SK-N-SH treated with all-trans-retinoic acid at 6 μM for 48 hours (cell line): ENCODE measurements at regions not wholly inside any gene's neighbourhood (a gene's known extent, or its start where the extent isn't known, plus 50 kb on each side); places are given as distances from the start of the nearest gene placed in this dataset.

Source experiments
- ATAC-seq: fragments of 200-7000 bp; cut with Tn5 transposase; 3 replicates; pipeline ENCODE4 v1.9.1; 2020; ENCODE audit warnings: mild to moderate bottlenecking, moderate library complexity
- ARNTL ChIP-seq: fragments of 450-650 bp; formaldehyde crosslinking; IDR thresholded peaks from 2 replicates; pipeline ENCODE4 v1.5.0; 2020; ENCODE audit warnings: low read depth, mild to moderate bottlenecking, moderate library complexity, borderline replicate concordance
- BACH2 ChIP-seq: fragments of 250-450 bp; sonication (Bioruptor Pico); IDR thresholded peaks from 2 replicates; pipeline ENCODE4 v1.9.0; 2021; ENCODE audit warnings: mild to moderate bottlenecking, borderline replicate concordance
- CSDC2 ChIP-seq: fragments of 250-450 bp; sonication (Bioruptor Pico); IDR thresholded peaks from 2 replicates; pipeline ENCODE4 v1.5.0; 2020; ENCODE audit warnings: mild to moderate bottlenecking, moderate library complexity
- GLIS3 ChIP-seq: fragments of 250-450 bp; sonication (Bioruptor Pico); IDR thresholded peaks from 2 replicates; pipeline ENCODE4 v1.5.0; 2020; ENCODE audit warnings: mild to moderate bottlenecking, moderate library complexity
- ISL1 ChIP-seq: fragments of 250-450 bp; sonication (Bioruptor Pico); IDR thresholded peaks from 2 replicates; pipeline ENCODE4 v2.1.2; 2022; ENCODE audit warnings: mild to moderate bottlenecking, moderate library complexity
- OSR1 ChIP-seq: fragments of 250-450 bp; sonication (Bioruptor Pico); IDR thresholded peaks from 2 replicates; pipeline ENCODE4 v1.8.0; 2022; ENCODE audit warnings: moderate library complexity, mild to moderate bottlenecking, inconsistent platforms
- PPARA ChIP-seq: fragments of 250-450 bp; sonication (Bioruptor Pico); IDR thresholded peaks from 2 replicates; pipeline ENCODE4 v1.5.0; 2020; ENCODE audit warnings: mild to moderate bottlenecking, borderline replicate concordance
- RARB ChIP-seq: fragments of 250-450 bp; sonication (Bioruptor Pico); IDR thresholded peaks from 2 replicates; pipeline ENCODE4 v1.8.0; 2021; ENCODE audit warnings: mild to moderate bottlenecking, moderate library complexity
- SNAI2 ChIP-seq: fragments of 250-450 bp; sonication (Bioruptor Pico); IDR thresholded peaks from 2 replicates; pipeline ENCODE4 v1.5.0; 2020; ENCODE audit warnings: mild to moderate bottlenecking, moderate library complexity
- TCF4 ChIP-seq: fragments of 250-450 bp; sonication (Bioruptor Pico); IDR thresholded peaks from 2 replicates; pipeline ENCODE4 v1.8.0; 2021; ENCODE audit warnings: mild to moderate bottlenecking, moderate library complexity, borderline replicate concordance
- TOX ChIP-seq: fragments of 250-450 bp; sonication (Bioruptor Pico); IDR thresholded peaks from 2 replicates; pipeline ENCODE4 v1.8.0; 2021; ENCODE audit warnings: mild to moderate bottlenecking, moderate library complexity, borderline replicate concordance
- ZC3H10 ChIP-seq: fragments of 250-450 bp; sonication (Bioruptor Pico); IDR thresholded peaks from 2 replicates; pipeline ENCODE4 v1.5.1; 2021; ENCODE audit warnings: mild to moderate bottlenecking, moderate library complexity
- ZFP3 ChIP-seq: fragments of 250-450 bp; sonication (Bioruptor Pico); IDR thresholded peaks from 2 replicates; pipeline ENCODE4 v1.5.0; 2020; ENCODE audit warnings: mild to moderate bottlenecking, moderate library complexity
- ZFP30 ChIP-seq: fragments of 450-650 bp; formaldehyde crosslinking; IDR thresholded peaks from 2 replicates; pipeline ENCODE4 v1.5.0; 2022; ENCODE audit warnings: mild to moderate bottlenecking, moderate library complexity
- ZNF565 ChIP-seq: fragments of 450-650 bp; formaldehyde crosslinking; conservative IDR thresholded peaks from 2 replicates; pipeline ENCODE4 v1.5.0; 2020; ENCODE audit warnings: low read depth, mild to moderate bottlenecking, moderate library complexity
- ZNF70 ChIP-seq: fragments of 450-650 bp; formaldehyde crosslinking; IDR thresholded peaks from 2 replicates; pipeline ENCODE4 v1.5.0; 2020; ENCODE audit warnings: mild to moderate bottlenecking, moderate library complexity
- ZNF8 ChIP-seq: fragments of 450-650 bp; formaldehyde crosslinking; IDR thresholded peaks from 2 replicates; pipeline ENCODE4 v1.5.0; 2020; ENCODE audit warnings: mild to moderate bottlenecking, moderate library complexity
- TF ChIP-seq, protein P1 (sequence below): fragments of 250-450 bp; sonication (Bioruptor Pico); IDR thresholded peaks from 2 replicates; pipeline ENCODE4 v1.5.1; 2021; ENCODE audit warnings: mild to moderate bottlenecking, moderate library complexity
- TF ChIP-seq, protein P2 (sequence below): fragments of 250-450 bp; sonication (Bioruptor Pico); IDR thresholded peaks from 2 replicates; pipeline ENCODE4 v1.5.1; 2020; ENCODE audit warnings: low read depth, mild to moderate bottlenecking, moderate library complexity
- TF ChIP-seq, protein P3 (sequence below): fragments of 250-450 bp; sonication (Bioruptor Pico); IDR thresholded peaks from 2 replicates; pipeline ENCODE4 v1.5.0; 2020; ENCODE audit warnings: mild to moderate bottlenecking, moderate library complexity
- TF ChIP-seq, protein P4 (sequence below): fragments of 250-450 bp; sonication (Bioruptor Pico); IDR thresholded peaks from 2 replicates; pipeline ENCODE4 v1.8.0; 2020; ENCODE audit warnings: mild to moderate bottlenecking, moderate library complexity, borderline replicate concordance

DNA sequence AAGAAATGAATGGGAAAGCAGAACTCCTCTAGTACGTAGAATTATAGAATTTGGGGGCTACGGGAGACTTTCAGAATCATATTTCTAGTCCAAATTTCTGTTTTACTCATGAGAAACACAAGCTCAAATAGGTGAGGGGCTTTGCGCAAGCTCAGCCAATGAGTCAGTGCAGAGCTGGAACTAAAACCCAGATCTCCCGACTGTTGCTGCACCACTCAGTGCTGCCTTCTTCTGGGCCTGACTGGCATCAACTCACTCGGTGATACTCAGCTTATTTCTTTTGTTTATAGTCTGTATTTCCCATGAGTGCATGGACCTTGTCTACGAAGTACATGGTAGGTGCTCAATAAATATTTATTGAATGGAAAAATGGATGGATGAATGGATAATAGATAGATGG, 280.2 kb downstream of the CDK5RAP2 start (continued):
- TF ChIP-seq, protein P1, sequence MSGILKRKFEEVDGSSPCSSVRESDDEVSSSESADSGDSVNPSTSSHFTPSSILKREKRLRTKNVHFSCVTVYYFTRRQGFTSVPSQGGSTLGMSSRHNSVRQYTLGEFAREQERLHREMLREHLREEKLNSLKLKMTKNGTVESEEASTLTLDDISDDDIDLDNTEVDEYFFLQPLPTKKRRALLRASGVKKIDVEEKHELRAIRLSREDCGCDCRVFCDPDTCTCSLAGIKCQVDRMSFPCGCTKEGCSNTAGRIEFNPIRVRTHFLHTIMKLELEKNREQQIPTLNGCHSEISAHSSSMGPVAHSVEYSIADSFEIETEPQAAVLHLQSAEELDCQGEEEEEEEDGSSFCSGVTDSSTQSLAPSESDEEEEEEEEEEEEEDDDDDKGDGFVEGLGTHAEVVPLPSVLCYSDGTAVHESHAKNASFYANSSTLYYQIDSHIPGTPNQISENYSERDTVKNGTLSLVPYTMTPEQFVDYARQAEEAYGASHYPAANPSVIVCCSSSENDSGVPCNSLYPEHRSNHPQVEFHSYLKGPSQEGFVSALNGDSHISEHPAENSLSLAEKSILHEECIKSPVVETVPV (CRISPR knock-in tag), result no peak
- no peak for TF ChIP-seq ZFP30 (CRISPR knock-in tag)

DNA sequence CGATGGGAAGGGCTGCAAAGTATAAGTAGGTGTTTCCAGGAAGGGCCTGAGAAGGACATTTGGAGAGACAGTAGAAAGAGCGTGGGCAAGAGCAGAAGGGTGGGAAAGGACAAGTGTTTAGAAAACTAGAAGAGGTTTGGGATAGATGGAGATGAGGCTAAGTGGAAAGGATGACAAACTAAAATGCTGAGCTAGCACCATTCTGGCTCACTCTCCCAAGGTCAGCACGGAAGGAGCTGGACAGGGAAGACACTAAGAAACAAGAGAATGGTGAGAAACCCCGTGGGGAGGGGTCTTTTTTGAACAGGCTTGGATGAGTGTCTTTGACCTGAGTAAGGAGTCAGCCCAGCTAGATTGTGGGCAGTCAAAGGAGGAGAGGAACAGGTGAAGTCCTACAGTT, 286.0 kb downstream of the CDK5RAP2 start:
- ATAC-seq, result no peak
- TF ChIP-seq, protein P1 (CRISPR knock-in tag), result no peak
- TF ChIP-seq CSDC2 (no peak), PPARA (CRISPR knock-in tag) (no peak)

DNA sequence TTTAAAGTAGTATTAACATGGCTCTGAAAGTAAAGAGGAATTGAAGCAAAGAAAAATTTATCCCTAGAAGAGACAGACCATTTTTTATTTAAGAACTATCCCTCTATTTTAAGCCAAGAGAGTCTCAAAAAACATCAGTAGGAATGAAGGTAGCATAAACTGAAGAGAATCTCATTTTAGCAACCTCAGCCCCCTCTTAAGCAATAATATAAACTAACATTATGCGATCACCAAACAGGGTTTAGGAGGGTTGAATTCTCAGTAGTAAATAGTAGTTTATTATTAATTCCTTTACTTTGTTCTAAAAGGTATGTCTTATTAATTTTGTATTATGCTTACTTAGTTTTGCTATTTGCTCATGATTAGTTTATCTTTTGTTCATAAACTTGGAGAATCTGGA, 287.4 kb downstream of the CDK5RAP2 start:
- no peak for ATAC-seq
- TF ChIP-seq, protein P1 (CRISPR knock-in tag), result no peak
- TF ChIP-seq ZNF70 (CRISPR knock-in tag) (no peak), ARNTL (no peak), PPARA (CRISPR knock-in tag) (no peak), ZC3H10 (no peak), ZFP3 (CRISPR knock-in tag) (no peak), BACH2 (CRISPR knock-in tag) (no peak), SNAI2 (CRISPR knock-in tag) (no peak), OSR1 (CRISPR knock-in tag) (no peak), ISL1 (CRISPR knock-in tag) (no peak), TCF4 (no peak), ZFP30 (CRISPR knock-in tag) (no peak), ZNF565 (no peak), CSDC2 (no peak), TOX (no peak)
- TF ChIP-seq, protein P2, sequence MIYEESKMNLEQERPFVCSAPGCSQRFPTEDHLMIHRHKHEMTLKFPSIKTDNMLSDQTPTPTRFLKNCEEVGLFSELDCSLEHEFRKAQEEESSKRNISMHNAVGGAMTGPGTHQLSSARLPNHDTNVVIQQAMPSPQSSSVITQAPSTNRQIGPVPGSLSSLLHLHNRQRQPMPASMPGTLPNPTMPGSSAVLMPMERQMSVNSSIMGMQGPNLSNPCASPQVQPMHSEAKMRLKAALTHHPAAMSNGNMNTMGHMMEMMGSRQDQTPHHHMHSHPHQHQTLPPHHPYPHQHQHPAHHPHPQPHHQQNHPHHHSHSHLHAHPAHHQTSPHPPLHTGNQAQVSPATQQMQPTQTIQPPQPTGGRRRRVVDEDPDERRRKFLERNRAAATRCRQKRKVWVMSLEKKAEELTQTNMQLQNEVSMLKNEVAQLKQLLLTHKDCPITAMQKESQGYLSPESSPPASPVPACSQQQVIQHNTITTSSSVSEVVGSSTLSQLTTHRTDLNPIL, result no peak

DNA sequence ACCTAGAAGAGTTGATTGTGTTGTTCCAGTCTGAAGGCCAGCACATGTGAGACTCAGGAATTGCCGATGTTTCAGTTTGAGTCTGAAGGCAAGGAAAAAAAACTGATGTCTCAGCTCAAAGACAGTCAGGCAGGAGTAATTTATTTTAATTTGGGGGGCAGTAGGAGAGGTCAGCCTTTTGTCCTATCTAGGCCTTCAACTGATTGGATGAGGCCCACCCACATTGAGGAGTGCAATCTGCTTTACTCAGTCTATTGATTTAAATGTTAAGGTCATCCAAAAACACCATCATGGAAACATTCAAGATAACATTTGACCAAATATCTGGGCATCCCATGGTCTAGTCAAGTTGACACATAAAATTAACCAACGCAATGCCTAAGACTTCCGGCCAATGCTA, 288.9 kb downstream of the CDK5RAP2 start:
- no peak for ATAC-seq
- TF ChIP-seq PPARA (CRISPR knock-in tag) (no peak), ZNF565 (no peak), ZFP30 (CRISPR knock-in tag) (no peak), ZNF70 (CRISPR knock-in tag) (no peak), ISL1 (CRISPR knock-in tag) (no peak), OSR1 (CRISPR knock-in tag) (no peak), ZFP3 (CRISPR knock-in tag) (no peak), ZNF8 (CRISPR knock-in tag) (no peak), GLIS3 (CRISPR knock-in tag) (no peak), ARNTL (no peak), BACH2 (CRISPR knock-in tag) (no peak), CSDC2 (no peak), TCF4 (no peak), RARB (no peak)
- TF ChIP-seq, protein P2, result no peak
- TF ChIP-seq, protein P3, sequence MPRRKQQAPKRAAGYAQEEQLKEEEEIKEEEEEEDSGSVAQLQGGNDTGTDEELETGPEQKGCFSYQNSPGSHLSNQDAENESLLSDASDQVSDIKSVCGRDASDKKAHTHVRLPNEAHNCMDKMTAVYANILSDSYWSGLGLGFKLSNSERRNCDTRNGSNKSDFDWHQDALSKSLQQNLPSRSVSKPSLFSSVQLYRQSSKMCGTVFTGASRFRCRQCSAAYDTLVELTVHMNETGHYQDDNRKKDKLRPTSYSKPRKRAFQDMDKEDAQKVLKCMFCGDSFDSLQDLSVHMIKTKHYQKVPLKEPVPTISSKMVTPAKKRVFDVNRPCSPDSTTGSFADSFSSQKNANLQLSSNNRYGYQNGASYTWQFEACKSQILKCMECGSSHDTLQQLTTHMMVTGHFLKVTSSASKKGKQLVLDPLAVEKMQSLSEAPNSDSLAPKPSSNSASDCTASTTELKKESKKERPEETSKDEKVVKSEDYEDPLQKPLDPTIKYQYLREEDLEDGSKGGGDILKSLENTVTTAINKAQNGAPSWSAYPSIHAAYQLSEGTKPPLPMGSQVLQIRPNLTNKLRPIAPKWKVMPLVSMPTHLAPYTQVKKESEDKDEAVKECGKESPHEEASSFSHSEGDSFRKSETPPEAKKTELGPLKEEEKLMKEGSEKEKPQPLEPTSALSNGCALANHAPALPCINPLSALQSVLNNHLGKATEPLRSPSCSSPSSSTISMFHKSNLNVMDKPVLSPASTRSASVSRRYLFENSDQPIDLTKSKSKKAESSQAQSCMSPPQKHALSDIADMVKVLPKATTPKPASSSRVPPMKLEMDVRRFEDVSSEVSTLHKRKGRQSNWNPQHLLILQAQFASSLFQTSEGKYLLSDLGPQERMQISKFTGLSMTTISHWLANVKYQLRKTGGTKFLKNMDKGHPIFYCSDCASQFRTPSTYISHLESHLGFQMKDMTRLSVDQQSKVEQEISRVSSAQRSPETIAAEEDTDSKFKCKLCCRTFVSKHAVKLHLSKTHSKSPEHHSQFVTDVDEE (CRISPR knock-in tag), result no peak
- TF ChIP-seq, protein P1 (CRISPR knock-in tag), result no peak
- TF ChIP-seq, protein P4, sequence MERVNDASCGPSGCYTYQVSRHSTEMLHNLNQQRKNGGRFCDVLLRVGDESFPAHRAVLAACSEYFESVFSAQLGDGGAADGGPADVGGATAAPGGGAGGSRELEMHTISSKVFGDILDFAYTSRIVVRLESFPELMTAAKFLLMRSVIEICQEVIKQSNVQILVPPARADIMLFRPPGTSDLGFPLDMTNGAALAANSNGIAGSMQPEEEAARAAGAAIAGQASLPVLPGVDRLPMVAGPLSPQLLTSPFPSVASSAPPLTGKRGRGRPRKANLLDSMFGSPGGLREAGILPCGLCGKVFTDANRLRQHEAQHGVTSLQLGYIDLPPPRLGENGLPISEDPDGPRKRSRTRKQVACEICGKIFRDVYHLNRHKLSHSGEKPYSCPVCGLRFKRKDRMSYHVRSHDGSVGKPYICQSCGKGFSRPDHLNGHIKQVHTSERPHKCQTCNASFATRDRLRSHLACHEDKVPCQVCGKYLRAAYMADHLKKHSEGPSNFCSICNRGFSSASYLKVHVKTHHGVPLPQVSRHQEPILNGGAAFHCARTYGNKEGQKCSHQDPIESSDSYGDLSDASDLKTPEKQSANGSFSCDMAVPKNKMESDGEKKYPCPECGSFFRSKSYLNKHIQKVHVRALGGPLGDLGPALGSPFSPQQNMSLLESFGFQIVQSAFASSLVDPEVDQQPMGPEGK (CRISPR knock-in tag), result no peak
